ENCODE measurements at regions not wholly inside any gene's neighbourhood (a gene's known extent, or its start where the extent isn't known, plus 50 kb on each side); places are given as distances from the start of the nearest gene placed in this dataset.

- TF ChIP-seq CTCF (IDR thresholded peaks at IDR 0.05; ENCODE audit: poor library complexity) (no peak), EZH2 (IDR thresholded peaks at IDR 0.05; ENCODE audit: borderline replicate concordance) (no peak)
Measured at GRCh38 chr12:5230861-5231260, 187.2 kb downstream of the KCNA5 start.
